OCI-LY7 (cell line): ENCODE measurements at regions not wholly inside any gene's neighbourhood (a gene's known extent, or its start where the extent isn't known, plus 50 kb on each side); places are given as distances from the start of the nearest gene placed in this dataset.

Experiments
- BruUV-seq: library from RNA; stranded (reverse); fragments of 400-500 nt; replicated peaks from 2 replicates; lab custom pipeline; 2021; lab: Mats Ljungman, UMichigan
- CTCF ChIA-PET: fragments of 300-600 bp; sonication (Branson Sonifier 250); formaldehyde crosslinking; loops from one replicate; lab custom pipeline; 2022; ENCODE audit warnings: antibody characterized with exemption; ENCODE audit not compliant: unreplicated experiment; lab: Charles Lee
- POLR2A ChIA-PET: fragments of 300-600 bp; sonication (Branson Sonifier 250); formaldehyde crosslinking; loops from one replicate; lab custom pipeline; 2022; ENCODE audit warnings: antibody characterized with exemption; lab: Charles Lee
- DNase-seq: peaks from one replicate; pipeline ENCODE4 v3.0.0-alpha.2; 2015; ENCODE audit warnings: low spot score
- H2AFZ ChIP-seq: fragments of 200-600 bp; sonication (generic), shearing (Covaris generic); 2 replicates; pipeline ENCODE4 v1.6.1; 2014; ENCODE audit warnings: mild to moderate bottlenecking, antibody characterized with exemption, low read length, moderate library complexity
- H3K27ac ChIP-seq: fragments of 200-600 bp; sonication (generic); 2 replicates; pipeline ENCODE4 v1.5.1; 2014; ENCODE audit warnings: mixed run types, low read depth, mild to moderate bottlenecking, moderate library complexity, low read length, inconsistent platforms; ENCODE audit not compliant: poor library complexity, severe bottlenecking
- H3K36me3 ChIP-seq: fragments of 200-600 bp; sonication (generic); 2 replicates; pipeline ENCODE4 v1.6.1; 2014; ENCODE audit warnings: mild to moderate bottlenecking, antibody characterized with exemption, low read length, moderate library complexity, mixed read lengths; ENCODE audit not compliant: insufficient read depth
- H3K4me1 ChIP-seq: fragments of 200-600 bp; sonication (generic); 2 replicates; pipeline ENCODE4 v1.5.1; 2014; ENCODE audit warnings: mild to moderate bottlenecking, low read length; ENCODE audit not compliant: insufficient read depth, poor library complexity, severe bottlenecking
- H3K4me2 ChIP-seq: fragments of 200-600 bp; sonication (generic); 2 replicates; pipeline ENCODE4 v1.6.1; 2014; ENCODE audit warnings: mild to moderate bottlenecking, low read length
- H3K4me3 ChIP-seq: fragments of 200-600 bp; sonication (generic); 2 replicates; pipeline ENCODE4 v1.5.1; 2014; ENCODE audit warnings: mild to moderate bottlenecking, low read depth, low read length; ENCODE audit not compliant: poor library complexity, severe bottlenecking
- H3K79me2 ChIP-seq: fragments of 200-600 bp; sonication (generic); 2 replicates; pipeline ENCODE4 v1.6.1; 2016; ENCODE audit warnings: low read depth, mild to moderate bottlenecking, low read length, moderate library complexity, mixed read lengths; ENCODE audit not compliant: insufficient read depth
- H3K9me2 ChIP-seq: fragments of 200-600 bp; sonication (generic); 2 replicates; pipeline ENCODE4 v1.6.1; 2016; ENCODE audit warnings: mild to moderate bottlenecking, low read length, mixed read lengths; ENCODE audit not compliant: insufficient read depth
- H3K9me3 ChIP-seq: fragments of 200-600 bp; sonication (generic); 2 replicates; pipeline ENCODE4 v1.6.1; 2014; ENCODE audit warnings: mild to moderate bottlenecking, mixed run types, low read length, mixed read lengths
- H4K20me1 ChIP-seq: fragments of 200-600 bp; sonication (generic); 2 replicates; pipeline ENCODE4 v1.6.1; 2014; ENCODE audit warnings: mild to moderate bottlenecking, antibody characterized with exemption, low read length, moderate library complexity, mixed read lengths; ENCODE audit not compliant: insufficient read depth
- EZH2phosphoT487 ChIP-seq: fragments of 200-600 bp; sonication (generic); IDR thresholded peaks from 2 replicates; pipeline ENCODE4 v1.6.1; 2018; ENCODE audit warnings: low read depth, borderline replicate concordance, mild to moderate bottlenecking, mixed run types, antibody characterized with exemption, low read length, moderate library complexity, mixed read lengths
- intact Hi-C: fragments of 100-400 bp; cut with micrococcal nuclease; formaldehyde crosslinking; loops from one replicate; pipeline ENCODE4 v1.10.0; 2022; ENCODE audit not compliant: unreplicated experiment
- TF ChIP-seq, protein P1 (sequence below): fragments of 200-600 bp; sonication (generic); conservative IDR thresholded peaks from 2 replicates; pipeline ENCODE4 v1.5.1; 2014; ENCODE audit warnings: mild to moderate bottlenecking, antibody characterized with exemption, low read length, moderate library complexity, mixed read lengths

- no peaks in the 10 kb centered on the region for H3K4me1 ChIP-seq
- no peak overlapping the region for H3K27ac ChIP-seq
- CTCF ChIA-PET, result no interaction called here
- intact Hi-C loops, result no loop called here
- no peak for DNase-seq
- TF ChIP-seq, protein P1, sequence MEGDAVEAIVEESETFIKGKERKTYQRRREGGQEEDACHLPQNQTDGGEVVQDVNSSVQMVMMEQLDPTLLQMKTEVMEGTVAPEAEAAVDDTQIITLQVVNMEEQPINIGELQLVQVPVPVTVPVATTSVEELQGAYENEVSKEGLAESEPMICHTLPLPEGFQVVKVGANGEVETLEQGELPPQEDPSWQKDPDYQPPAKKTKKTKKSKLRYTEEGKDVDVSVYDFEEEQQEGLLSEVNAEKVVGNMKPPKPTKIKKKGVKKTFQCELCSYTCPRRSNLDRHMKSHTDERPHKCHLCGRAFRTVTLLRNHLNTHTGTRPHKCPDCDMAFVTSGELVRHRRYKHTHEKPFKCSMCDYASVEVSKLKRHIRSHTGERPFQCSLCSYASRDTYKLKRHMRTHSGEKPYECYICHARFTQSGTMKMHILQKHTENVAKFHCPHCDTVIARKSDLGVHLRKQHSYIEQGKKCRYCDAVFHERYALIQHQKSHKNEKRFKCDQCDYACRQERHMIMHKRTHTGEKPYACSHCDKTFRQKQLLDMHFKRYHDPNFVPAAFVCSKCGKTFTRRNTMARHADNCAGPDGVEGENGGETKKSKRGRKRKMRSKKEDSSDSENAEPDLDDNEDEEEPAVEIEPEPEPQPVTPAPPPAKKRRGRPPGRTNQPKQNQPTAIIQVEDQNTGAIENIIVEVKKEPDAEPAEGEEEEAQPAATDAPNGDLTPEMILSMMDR, result no peak
- no peak for TF ChIP-seq EZH2phosphoT487
- no peaks in the 10 kb centered on the region for H4K20me1 ChIP-seq
- H3K36me3 ChIP-seq, result no peaks in the 10 kb centered on the region
- H3K4me2 ChIP-seq, result no peak overlapping the region
- no TSS peak for BruUV-seq
- POLR2A ChIA-PET, result interaction anchor here (0.6 kb wide), 1 partner anchor 21 kb away, joined by 3 read pairs; no protein-coding TSS in a partner anchor
- no peaks in the 10 kb centered on the region for H3K79me2 ChIP-seq
- no peak overlapping the region for H2AFZ ChIP-seq
- no peaks in the 10 kb centered on the region for H3K9me2 ChIP-seq
- no peaks in the 10 kb centered on the region for H3K9me3 ChIP-seq
- H3K4me3 ChIP-seq, result no peak overlapping the region
Measured at GRCh38 chr11:91755951-91756707, 468.5 kb upstream of the FAT3 start.

GRCh38 chr11:91755526-91755925, 469.1 kb upstream of the FAT3 start:
- intact Hi-C loops, result no loop called here
- CTCF ChIA-PET, result no interaction called here

More at GRCh38 chr11:91755526-91755925, 469.1 kb upstream of the FAT3 start:
- no peaks in the 10 kb centered on the region for H3K4me1 ChIP-seq
- H3K4me3 ChIP-seq, result no peak overlapping the region
- TF ChIP-seq EZH2phosphoT487, result no peak
- TF ChIP-seq, protein P1, result no peak
- no peak overlapping the region for H3K27ac ChIP-seq
- POLR2A ChIA-PET, result no interaction called here
- DNase-seq, result no peak
- no peaks in the 10 kb centered on the region for H3K79me2 ChIP-seq
- BruUV-seq, result no TSS peak
- H3K9me3 ChIP-seq, result no peaks in the 10 kb centered on the region
- no peaks in the 10 kb centered on the region for H4K20me1 ChIP-seq
- H3K36me3 ChIP-seq, result no peaks in the 10 kb centered on the region
- H3K4me2 ChIP-seq, result no peak overlapping the region
- H3K9me2 ChIP-seq, result no peaks in the 10 kb centered on the region
- no peak overlapping the region for H2AFZ ChIP-seq
